Activated T-helper 1 cell treated with anti-CD3 and anti-CD28 coated beads, Interleukin-12 subunit alpha, Interleukin-12 subunit beta, Interleukin-2, Interleukin-4 antibody, amounts not matched to agents 30 ng/mL and 10 ng/mL and 1 ng/mL, durations not matched to agents 14 hours and 24 hours and 36 hours (primary cell): ENCODE measurements at regions not wholly inside any gene's neighbourhood (a gene's known extent, or its start where the extent isn't known, plus 50 kb on each side); places are given as distances from the start of the nearest gene placed in this dataset.

Experiments used
- DNase-seq: peaks from one replicate; pipeline ENCODE4 v3.0.0; 2021; ENCODE audit warnings: low spot score
- H3K27ac Mint-ChIP-seq: one replicate; pipeline ENCODE4 v1.8.0; 2021; ENCODE audit warnings: mild to moderate bottlenecking, mixed read lengths
- H3K27me3 Mint-ChIP-seq: one replicate; pipeline ENCODE4 v1.8.0; 2022; ENCODE audit warnings: mild to moderate bottlenecking, moderate library complexity, mixed read lengths; ENCODE audit not compliant: insufficient read depth
- H3K36me3 Mint-ChIP-seq: one replicate; pipeline ENCODE4 v1.8.0; 2021; ENCODE audit warnings: low read depth, mixed read lengths
- H3K4me1 Mint-ChIP-seq: one replicate; pipeline ENCODE4 v1.8.0; 2021; ENCODE audit warnings: low read depth, mixed read lengths
- H3K4me3 Mint-ChIP-seq: one replicate; pipeline ENCODE4 v1.8.0; 2021; ENCODE audit warnings: mild to moderate bottlenecking, moderate library complexity, mixed read lengths
- H3K9me3 Mint-ChIP-seq: one replicate; pipeline ENCODE4 v1.8.0; 2021; ENCODE audit warnings: mixed read lengths
- intact Hi-C: fragments of 100-400 bp; cut with micrococcal nuclease; formaldehyde crosslinking; loops from one replicate; pipeline ENCODE4 v1.15.1; 2024

DNA sequence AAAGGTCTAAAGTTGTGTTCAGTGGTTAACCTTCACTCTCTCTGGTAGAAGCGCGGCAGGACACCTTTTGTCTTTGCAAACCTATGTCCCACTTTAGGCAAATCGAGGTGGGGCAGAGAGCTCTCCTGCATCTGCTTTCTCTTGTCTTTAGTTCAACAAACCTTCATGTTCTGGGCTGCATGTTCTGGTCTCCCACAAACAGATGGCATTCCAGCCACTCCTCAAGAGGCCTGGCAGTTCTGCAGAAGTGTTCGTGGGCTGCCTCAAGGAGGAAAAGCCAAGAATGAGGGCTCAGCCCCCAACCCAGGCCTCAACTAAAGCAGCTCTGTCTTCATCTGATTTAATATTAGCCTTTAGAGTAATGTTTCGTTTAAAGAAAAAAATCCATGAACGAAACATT lies 82.2 kb downstream of the SOD2 start:
- Mint-ChIP-seq H3K9me3 (peaks cover 9% of the 10 kb centered on the region), H3K4me3 (no peak overlapping the region), H3K36me3 (no peaks in the 10 kb centered on the region), H3K27me3 (no peaks in the 10 kb centered on the region), H3K4me1 (no peaks in the 10 kb centered on the region), H3K27ac (no peak overlapping the region)
- DNase-seq: no peak
- intact Hi-C loops: no loop called here

DNA sequence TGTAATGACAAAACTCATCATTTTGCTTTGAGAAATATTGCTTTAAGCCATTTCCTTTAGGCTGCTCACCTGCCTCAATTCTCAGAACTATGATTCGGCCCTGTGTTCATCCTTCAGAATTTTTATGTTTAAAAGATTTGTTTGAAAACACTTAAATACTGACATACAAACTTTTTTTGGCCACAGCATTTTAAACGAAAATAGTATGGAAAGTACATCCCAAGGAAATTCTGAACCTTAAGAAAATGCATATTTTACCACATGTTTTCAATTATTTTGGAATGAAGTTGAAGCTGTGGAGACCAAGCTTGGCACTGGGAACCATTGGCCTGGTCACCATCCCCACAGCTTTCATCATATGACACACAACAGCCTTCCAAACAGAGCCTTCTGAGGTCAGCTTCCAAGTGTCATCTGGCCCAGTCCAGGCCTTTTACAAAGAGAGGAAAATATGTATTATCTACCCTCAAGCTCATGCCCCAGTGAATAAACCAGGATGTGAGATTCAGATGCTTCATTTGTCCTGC lies 83.3 kb downstream of the SOD2 start:
- Mint-ChIP-seq H3K27me3 (no peaks in the 10 kb centered on the region), H3K9me3 (peaks cover 2% of the 10 kb centered on the region), H3K4me1 (no peaks in the 10 kb centered on the region), H3K36me3 (no peaks in the 10 kb centered on the region), H3K27ac (no peak overlapping the region), H3K4me3 (no peak overlapping the region)
- intact Hi-C loops: no loop called here
- DNase-seq: no peak

DNA sequence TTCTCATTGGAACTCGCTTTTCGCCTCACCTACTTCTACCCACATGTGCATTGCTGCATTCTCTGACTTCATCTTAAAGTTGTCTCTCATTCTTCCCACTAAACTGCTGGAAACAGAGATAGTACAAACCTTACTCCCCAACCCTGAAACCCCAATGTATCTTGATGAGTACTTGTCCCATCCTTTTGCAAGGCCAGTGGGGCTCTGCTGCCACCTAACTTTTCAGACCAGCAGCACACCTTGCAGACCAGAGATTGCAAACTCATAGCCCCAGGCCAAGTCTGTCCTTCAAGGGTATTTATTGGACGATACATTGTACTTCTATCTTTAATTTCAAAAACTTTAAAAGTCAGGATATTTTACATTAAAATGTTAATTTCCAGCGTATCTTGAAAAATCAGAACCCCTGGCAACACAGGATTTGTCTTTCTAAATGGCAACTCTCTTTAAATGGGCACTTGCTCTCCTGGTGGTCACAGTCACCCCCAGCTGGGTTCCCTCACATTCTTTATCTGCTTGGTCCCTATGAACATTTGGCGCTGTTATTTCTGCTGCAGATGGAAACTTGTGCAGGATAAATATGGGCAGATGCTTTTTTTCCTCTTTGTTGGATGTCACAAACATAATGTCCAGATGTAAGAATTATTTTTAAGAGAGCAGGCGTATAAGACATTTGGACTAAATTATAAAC lies 83.9 kb downstream of the SOD2 start:
- intact Hi-C loops: no loop called here
- Mint-ChIP-seq H3K4me1 (no peaks in the 10 kb centered on the region), H3K27me3 (no peaks in the 10 kb centered on the region), H3K27ac (no peak overlapping the region), H3K9me3 (no peaks in the 10 kb centered on the region), H3K36me3 (no peaks in the 10 kb centered on the region), H3K4me3 (no peak overlapping the region)
- DNase-seq: no peak

DNA sequence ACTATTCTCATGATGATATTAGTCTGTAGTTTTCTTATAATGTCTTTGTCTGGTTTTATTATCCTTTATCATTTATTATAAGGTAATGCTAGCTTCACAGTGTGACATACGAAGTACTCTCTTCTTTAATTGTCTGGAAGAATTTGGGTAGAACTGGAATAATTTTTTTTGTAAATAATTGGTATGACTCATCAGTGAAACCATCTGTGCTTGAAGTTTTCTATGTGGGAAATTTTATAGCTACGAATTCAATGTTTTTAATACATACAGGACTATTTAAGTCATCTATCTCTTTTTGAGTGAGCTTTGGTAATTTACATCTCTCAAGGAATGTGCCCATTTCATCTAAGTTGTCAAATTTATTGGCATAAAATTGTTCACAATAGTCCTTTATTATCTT lies 86.3 kb downstream of the SOD2 start:
- Mint-ChIP-seq H3K4me3 (no peak overlapping the region), H3K9me3 (no peaks in the 10 kb centered on the region), H3K36me3 (no peaks in the 10 kb centered on the region), H3K27me3 (peaks cover 5% of the 10 kb centered on the region), H3K27ac (no peak overlapping the region), H3K4me1 (no peaks in the 10 kb centered on the region)
- no peak for DNase-seq
- intact Hi-C loops: no loop called here

DNA sequence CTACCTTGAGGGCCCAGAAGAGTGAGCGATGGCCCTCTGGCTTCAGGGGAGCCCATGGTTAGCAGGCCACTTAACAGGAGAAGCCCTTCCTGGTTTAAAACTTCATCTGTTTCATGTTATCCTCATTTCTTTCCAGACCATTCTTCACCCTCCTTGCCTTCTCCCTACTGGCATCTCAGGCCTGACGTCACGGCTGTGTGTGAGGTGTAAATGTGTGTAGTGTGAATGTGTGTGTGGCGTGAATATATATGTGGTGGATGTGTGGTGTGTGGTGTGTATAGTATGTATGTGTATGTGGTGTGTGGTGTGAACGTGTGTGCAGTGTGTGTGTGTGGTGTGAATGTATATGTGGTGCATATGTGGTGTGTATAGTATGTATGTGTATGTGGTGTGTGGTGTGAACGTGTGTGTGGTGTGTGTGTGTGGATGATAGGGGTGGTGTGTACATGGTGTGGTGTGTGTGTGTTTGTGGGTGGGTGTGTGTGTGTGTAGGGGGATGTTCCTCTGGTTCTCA lies 88.5 kb downstream of the SOD2 start:
- no peak overlapping the region for H3K4me3 Mint-ChIP-seq
- no peaks in the 10 kb centered on the region for H3K9me3 Mint-ChIP-seq
- H3K4me1 Mint-ChIP-seq: no peaks in the 10 kb centered on the region
- DNase-seq: no peak
- H3K27me3 Mint-ChIP-seq: peaks cover 5% of the 10 kb centered on the region
- intact Hi-C loops: no loop called here
- no peak overlapping the region for H3K27ac Mint-ChIP-seq
- no peaks in the 10 kb centered on the region for H3K36me3 Mint-ChIP-seq

GRCh38 chr6:159602431-159603041 lies 90.5 kb downstream of the SOD2 start:
- intact Hi-C loops: no loop called here
- H3K4me1 Mint-ChIP-seq: no peaks in the 10 kb centered on the region
- H3K9me3 Mint-ChIP-seq: no peaks in the 10 kb centered on the region
- no peak for DNase-seq
- H3K36me3 Mint-ChIP-seq: no peaks in the 10 kb centered on the region
- no peak overlapping the region for H3K27ac Mint-ChIP-seq
- peaks cover 5% of the 10 kb centered on the region for H3K27me3 Mint-ChIP-seq
- H3K4me3 Mint-ChIP-seq: no peak overlapping the region

- DNase-seq: no peak
- Mint-ChIP-seq H3K4me3 (no peak overlapping the region), H3K9me3 (no peaks in the 10 kb centered on the region), H3K27me3 (peaks cover 5% of the 10 kb centered on the region), H3K36me3 (no peaks in the 10 kb centered on the region), H3K4me1 (no peaks in the 10 kb centered on the region), H3K27ac (no peak overlapping the region)
- intact Hi-C loops: no loop called here
Measured at GRCh38 chr6:159601211-159601610, 91.8 kb downstream of the SOD2 start.

DNA sequence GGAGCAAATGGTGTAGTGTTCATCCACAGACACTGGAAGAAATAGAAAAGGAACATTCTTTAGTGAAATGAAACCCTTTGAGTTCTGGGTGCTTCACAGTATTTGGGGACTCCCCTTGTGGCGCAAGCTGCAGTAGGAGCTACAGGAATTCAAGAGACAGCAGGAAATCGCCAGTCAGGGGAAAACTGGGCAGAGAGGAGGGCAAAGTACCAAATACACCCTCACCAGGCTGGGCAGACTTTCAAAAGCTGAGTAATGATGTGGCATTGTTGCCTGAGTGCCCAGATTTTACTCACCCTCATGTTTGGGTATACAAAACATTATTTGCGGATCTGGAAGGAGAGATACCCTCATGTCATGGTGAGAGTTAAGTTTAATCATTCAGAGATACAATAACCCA lies 97.9 kb downstream of the SOD2 start:
- Mint-ChIP-seq H3K36me3 (no peaks in the 10 kb centered on the region), H3K4me3 (peak overlapping the region; percentile 2), H3K27ac (no peak overlapping the region), H3K27me3 (no peaks in the 10 kb centered on the region), H3K9me3 (no peaks in the 10 kb centered on the region), H3K4me1 (no peaks in the 10 kb centered on the region)
- intact Hi-C loops: no loop called here
- no peak for DNase-seq

GRCh38 chr6:159594750-159595117 lies 98.3 kb downstream of the SOD2 start:
- Mint-ChIP-seq H3K27me3 (no peaks in the 10 kb centered on the region), H3K4me3 (peak overlapping the region; percentile 2), H3K9me3 (no peaks in the 10 kb centered on the region), H3K36me3 (no peaks in the 10 kb centered on the region), H3K27ac (no peak overlapping the region), H3K4me1 (no peaks in the 10 kb centered on the region)
- intact Hi-C loops: no loop called here
- no peak for DNase-seq

GRCh38 chr6:159594106-159594749 lies 98.8 kb downstream of the SOD2 start:
- no peak overlapping the region for H3K27ac Mint-ChIP-seq
- no peaks in the 10 kb centered on the region for H3K27me3 Mint-ChIP-seq
- H3K9me3 Mint-ChIP-seq: no peaks in the 10 kb centered on the region
- H3K36me3 Mint-ChIP-seq: no peaks in the 10 kb centered on the region
- no peaks in the 10 kb centered on the region for H3K4me1 Mint-ChIP-seq
- no peak overlapping the region for H3K4me3 Mint-ChIP-seq
- no peak for DNase-seq
- intact Hi-C loops: no loop called here

DNA sequence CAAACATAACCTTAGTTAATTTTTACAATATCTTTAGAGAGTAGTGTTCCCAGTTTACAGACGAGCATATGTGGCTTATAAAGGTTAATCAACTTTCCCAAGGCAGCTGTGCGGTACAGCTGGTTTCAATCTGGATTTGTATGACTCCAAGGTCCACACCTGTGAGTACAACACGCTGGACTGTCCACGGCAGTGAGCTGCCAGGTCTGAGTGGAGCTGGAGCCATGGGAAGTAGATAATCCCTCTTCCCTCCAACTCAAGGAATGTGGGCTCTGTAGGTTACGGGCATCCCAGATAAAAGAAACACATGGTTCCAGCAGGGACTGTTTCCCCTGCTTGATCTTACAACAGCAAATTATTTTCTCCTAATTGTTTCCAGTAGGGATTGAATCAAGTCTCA lies 102.2 kb downstream of the SOD2 start:
- intact Hi-C loops: no loop called here
- no peak overlapping the region for H3K4me3 Mint-ChIP-seq
- H3K27ac Mint-ChIP-seq: no peak overlapping the region
- peaks cover 3% of the 10 kb centered on the region for H3K27me3 Mint-ChIP-seq
- no peaks in the 10 kb centered on the region for H3K36me3 Mint-ChIP-seq
- no peaks in the 10 kb centered on the region for H3K4me1 Mint-ChIP-seq
- no peak for DNase-seq
- H3K9me3 Mint-ChIP-seq: no peaks in the 10 kb centered on the region

- no peaks in the 10 kb centered on the region for H3K9me3 Mint-ChIP-seq
- H3K27ac Mint-ChIP-seq: no peak overlapping the region
- intact Hi-C loops: no loop called here
- DNase-seq: no peak
- H3K36me3 Mint-ChIP-seq: no peaks in the 10 kb centered on the region
- H3K4me3 Mint-ChIP-seq: no peak overlapping the region
- no peaks in the 10 kb centered on the region for H3K4me1 Mint-ChIP-seq
- peaks cover 7% of the 10 kb centered on the region for H3K27me3 Mint-ChIP-seq
Measured at GRCh38 chr6:159586684-159587083, 106.4 kb downstream of the SOD2 start.

DNA sequence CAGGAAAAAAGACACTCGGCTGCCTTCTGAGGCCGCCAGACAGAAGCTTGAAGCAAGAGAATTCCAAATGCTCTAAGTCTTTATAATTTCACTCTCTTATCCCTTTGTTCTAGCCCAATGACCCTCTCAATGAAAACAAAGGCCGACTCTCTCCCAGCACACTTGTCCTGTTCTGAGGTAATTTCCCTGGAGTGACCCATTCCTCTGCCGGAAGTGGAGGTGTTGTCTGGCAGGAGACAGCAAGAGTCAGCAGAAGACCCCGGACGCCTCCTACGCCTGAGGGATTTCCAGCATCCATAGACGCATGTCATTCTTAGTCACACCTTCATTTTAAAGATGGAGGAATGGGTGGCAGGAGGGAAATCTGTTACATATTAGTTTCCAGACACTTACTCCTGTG lies 110.3 kb downstream of the SOD2 start:
- Mint-ChIP-seq H3K27me3 (peaks cover 6% of the 10 kb centered on the region), H3K9me3 (no peaks in the 10 kb centered on the region), H3K36me3 (no peaks in the 10 kb centered on the region), H3K4me1 (no peaks in the 10 kb centered on the region), H3K4me3 (no peak overlapping the region), H3K27ac (no peak overlapping the region)
- intact Hi-C loops: no loop called here
- no peak for DNase-seq
